Gastrocnemius medialis (tissue), 4 donors: ENCODE measurements at regions not wholly inside any gene's neighbourhood (a gene's known extent, or its start where the extent isn't known, plus 50 kb on each side); places are given as distances from the start of the nearest gene placed in this dataset.

Experiments used
- CTCF ChIP-seq, 5 experiments: fragments of 450-650 bp in 3 of 5; fragments of 200-600 bp in 2 of 5; sonication (generic) in 2 of 5; IDR thresholded peaks in 4 of 5; conservative IDR thresholded peaks in 1 of 5; 1 replicate in 4 of 5; 2 replicates in 1 of 5; pipeline ENCODE4 v1.5.1; 2016 to 2019; ENCODE audit warnings: antibody characterized with exemption in 5 of 5, mild to moderate bottlenecking in 3 of 5, moderate library complexity in 3 of 5
- POLR2A ChIP-seq, 2 donors: fragments of 450-650 bp; IDR thresholded peaks; one replicate each; pipeline ENCODE4 v1.6.1; 2017; ENCODE audit warnings: antibody characterized with exemption in 2 of 2, mild to moderate bottlenecking in 2 of 2, moderate library complexity in 2 of 2

DNA sequence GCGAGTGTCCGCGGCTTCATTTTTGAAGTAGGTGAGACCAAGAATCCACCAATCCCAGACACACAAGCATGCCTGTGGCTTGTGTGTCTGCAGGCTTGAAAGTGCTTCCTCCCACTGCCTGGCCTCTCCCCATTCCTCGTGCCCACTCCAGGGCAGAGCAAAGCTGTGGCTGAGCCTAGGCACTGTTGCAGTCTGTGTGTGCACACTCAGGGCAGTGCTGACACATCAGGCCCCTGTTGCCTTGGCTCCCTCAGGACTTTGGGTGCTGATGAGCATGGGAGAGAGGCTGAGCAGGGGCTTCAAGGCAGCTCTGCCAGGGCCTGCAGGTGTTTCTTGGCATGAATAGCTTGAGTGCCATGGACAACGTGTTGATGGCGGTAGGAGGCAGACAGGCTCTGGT, 776.7 kb downstream of the CDH11 start:
- TF ChIP-seq CTCF (IDR thresholded peaks at IDR 0.05 in 4 of 5, conservative IDR thresholded peaks at IDR 0.05 in 1 of 5) (no peak), POLR2A (IDR thresholded peaks at IDR 0.05) (no peak)
